ENCODE measurements at regions not wholly inside any gene's neighbourhood (a gene's known extent, or its start where the extent isn't known, plus 50 kb on each side); places are given as distances from the start of the nearest gene placed in this dataset.

GRCh38 chr15:91482799-91483198, 370.7 kb upstream of the SLCO3A1 start:
- no peak for DNase-seq
- no peak overlapping the region for H3K4me3 ChIP-seq (ENCODE audit: low read length)
- no peaks in the 10 kb centered on the region for H3K36me3 ChIP-seq (ENCODE audit: insufficient read depth, low read length)
- no peak overlapping the region for H3K9ac ChIP-seq (ENCODE audit: low read length)
- no peaks in the 10 kb centered on the region for H3K9me3 ChIP-seq (ENCODE audit: low read length)
- H3K27me3 ChIP-seq (ENCODE audit: low read length): no peaks in the 10 kb centered on the region
- H3K79me2 ChIP-seq (ENCODE audit: low read length): no peaks in the 10 kb centered on the region
- H3K4me2 ChIP-seq (ENCODE audit: low read depth, low read length, poor library complexity, severe bottlenecking): no peak overlapping the region
- H3K9me2 ChIP-seq (replicated peaks; ENCODE audit: insufficient read depth, low read length): no peaks in the 10 kb centered on the region
- peaks cover 14% of the 10 kb centered on the region for H3K4me1 ChIP-seq (ENCODE audit: low read length)
- H3K27ac ChIP-seq (ENCODE audit: low read length): no peak overlapping the region
- no peaks in the 10 kb centered on the region for H4K20me1 ChIP-seq (ENCODE audit: insufficient read depth, low read depth, low read length)
- no peak overlapping the region for H2AFZ ChIP-seq (ENCODE audit: low read length)

- Histone ChIP-seq H3K4me3 (ENCODE audit: low read length) (no peak overlapping the region), H3K9me3 (ENCODE audit: low read length) (no peaks in the 10 kb centered on the region), H3K36me3 (ENCODE audit: insufficient read depth, low read length) (no peaks in the 10 kb centered on the region), H3K79me2 (ENCODE audit: low read length) (no peaks in the 10 kb centered on the region), H3K9me2 (replicated peaks; ENCODE audit: insufficient read depth, low read length) (no peaks in the 10 kb centered on the region), H3K4me1 (ENCODE audit: low read length) (peaks cover 14% of the 10 kb centered on the region), H3K27me3 (ENCODE audit: low read length) (no peaks in the 10 kb centered on the region), H4K20me1 (ENCODE audit: insufficient read depth, low read depth, low read length) (no peaks in the 10 kb centered on the region), H3K27ac (ENCODE audit: low read length) (no peak overlapping the region), H2AFZ (ENCODE audit: low read length) (no peak overlapping the region), H3K9ac (ENCODE audit: low read length) (no peak overlapping the region), H3K4me2 (ENCODE audit: low read depth, low read length, poor library complexity, severe bottlenecking) (no peak overlapping the region)
- no peak for DNase-seq
These were observed 369.4 kb upstream of the SLCO3A1 start for GRCh38 chr15:91484141-91484540.

GRCh38 chr15:91488452-91488851, 365.1 kb upstream of the SLCO3A1 start:
- H3K36me3 ChIP-seq (ENCODE audit: insufficient read depth, low read length): no peaks in the 10 kb centered on the region
- H3K9ac ChIP-seq (ENCODE audit: low read length): no peak overlapping the region
- no peaks in the 10 kb centered on the region for H3K9me3 ChIP-seq (ENCODE audit: low read length)
- H3K79me2 ChIP-seq (ENCODE audit: low read length): no peaks in the 10 kb centered on the region
- no peak overlapping the region for H3K4me2 ChIP-seq (ENCODE audit: low read depth, low read length, poor library complexity, severe bottlenecking)
- H3K27me3 ChIP-seq (ENCODE audit: low read length): no peaks in the 10 kb centered on the region
- H3K4me3 ChIP-seq (ENCODE audit: low read length): no peak overlapping the region
- DNase-seq: no peak
- no peaks in the 10 kb centered on the region for H3K9me2 ChIP-seq (replicated peaks; ENCODE audit: insufficient read depth, low read length)
- no peak overlapping the region for H2AFZ ChIP-seq (ENCODE audit: low read length)
- peaks cover 14% of the 10 kb centered on the region for H3K4me1 ChIP-seq (ENCODE audit: low read length)
- no peaks in the 10 kb centered on the region for H4K20me1 ChIP-seq (ENCODE audit: insufficient read depth, low read depth, low read length)
- no peak overlapping the region for H3K27ac ChIP-seq (ENCODE audit: low read length)

GRCh38 chr15:91490211-91490610, 363.3 kb upstream of the SLCO3A1 start:
- no peak for DNase-seq
- no peak overlapping the region for H3K27ac ChIP-seq (ENCODE audit: low read length)

GRCh38 chr15:91491101-91491950, 362.2 kb upstream of the SLCO3A1 start:
- no peaks in the 10 kb centered on the region for H3K9me3 ChIP-seq (ENCODE audit: low read length)
- H3K9me2 ChIP-seq (replicated peaks; ENCODE audit: insufficient read depth, low read length): no peaks in the 10 kb centered on the region
- no peak for DNase-seq
- H3K4me1 ChIP-seq (ENCODE audit: low read length): no peaks in the 10 kb centered on the region
- no peak overlapping the region for H3K27ac ChIP-seq (ENCODE audit: low read length)
- H3K27me3 ChIP-seq (ENCODE audit: low read length): no peaks in the 10 kb centered on the region
- H2AFZ ChIP-seq (ENCODE audit: low read length): no peak overlapping the region
- H3K9ac ChIP-seq (ENCODE audit: low read length): no peak overlapping the region
- no peaks in the 10 kb centered on the region for H4K20me1 ChIP-seq (ENCODE audit: insufficient read depth, low read depth, low read length)
- no peak overlapping the region for H3K4me2 ChIP-seq (ENCODE audit: low read depth, low read length, poor library complexity, severe bottlenecking)
- H3K4me3 ChIP-seq (ENCODE audit: low read length): no peak overlapping the region
- H3K36me3 ChIP-seq (ENCODE audit: insufficient read depth, low read length): no peaks in the 10 kb centered on the region
- H3K79me2 ChIP-seq (ENCODE audit: low read length): no peaks in the 10 kb centered on the region

More at GRCh38 chr15:91490211-91490610, 363.3 kb upstream of the SLCO3A1 start:
- Histone ChIP-seq H3K79me2 (ENCODE audit: low read length) (no peaks in the 10 kb centered on the region), H3K4me1 (ENCODE audit: low read length) (peaks cover 4% of the 10 kb centered on the region), H3K9me2 (replicated peaks; ENCODE audit: insufficient read depth, low read length) (no peaks in the 10 kb centered on the region), H3K4me3 (ENCODE audit: low read length) (no peak overlapping the region), H4K20me1 (ENCODE audit: insufficient read depth, low read depth, low read length) (no peaks in the 10 kb centered on the region), H3K9me3 (ENCODE audit: low read length) (no peaks in the 10 kb centered on the region), H3K36me3 (ENCODE audit: insufficient read depth, low read length) (no peaks in the 10 kb centered on the region), H3K27me3 (ENCODE audit: low read length) (no peaks in the 10 kb centered on the region), H3K4me2 (ENCODE audit: low read depth, low read length, poor library complexity, severe bottlenecking) (no peak overlapping the region), H3K9ac (ENCODE audit: low read length) (no peak overlapping the region), H2AFZ (ENCODE audit: low read length) (no peak overlapping the region)

- Histone ChIP-seq H2AFZ (ENCODE audit: low read length) (no peak overlapping the region), H3K4me3 (ENCODE audit: low read length) (no peak overlapping the region), H3K9me2 (replicated peaks; ENCODE audit: insufficient read depth, low read length) (no peaks in the 10 kb centered on the region), H3K36me3 (ENCODE audit: insufficient read depth, low read length) (no peaks in the 10 kb centered on the region), H4K20me1 (ENCODE audit: insufficient read depth, low read depth, low read length) (no peaks in the 10 kb centered on the region), H3K27ac (ENCODE audit: low read length) (no peak overlapping the region), H3K4me2 (ENCODE audit: low read depth, low read length, poor library complexity, severe bottlenecking) (no peak overlapping the region), H3K9me3 (ENCODE audit: low read length) (no peaks in the 10 kb centered on the region), H3K9ac (ENCODE audit: low read length) (no peak overlapping the region), H3K27me3 (ENCODE audit: low read length) (no peaks in the 10 kb centered on the region), H3K79me2 (ENCODE audit: low read length) (no peaks in the 10 kb centered on the region), H3K4me1 (ENCODE audit: low read length) (no peaks in the 10 kb centered on the region)
- DNase-seq: peak; percentile 16
These were observed 356.5 kb upstream of the SLCO3A1 start for GRCh38 chr15:91496754-91497691.

GRCh38 chr15:91498046-91498748, 355.3 kb upstream of the SLCO3A1 start:
- no peak overlapping the region for H2AFZ ChIP-seq (ENCODE audit: low read length)
- no peaks in the 10 kb centered on the region for H3K27me3 ChIP-seq (ENCODE audit: low read length)
- H3K9me2 ChIP-seq (replicated peaks; ENCODE audit: insufficient read depth, low read length): no peaks in the 10 kb centered on the region

GRCh38 chr15:91498749-91499062, 354.8 kb upstream of the SLCO3A1 start:
- no peak for DNase-seq
- no peak overlapping the region for H3K27ac ChIP-seq (ENCODE audit: low read length)
- H3K9me2 ChIP-seq (replicated peaks; ENCODE audit: insufficient read depth, low read length): no peaks in the 10 kb centered on the region
- no peaks in the 10 kb centered on the region for H3K9me3 ChIP-seq (ENCODE audit: low read length)
- H3K9ac ChIP-seq (ENCODE audit: low read length): no peak overlapping the region
- H3K4me1 ChIP-seq (ENCODE audit: low read length): no peaks in the 10 kb centered on the region
- no peaks in the 10 kb centered on the region for H3K27me3 ChIP-seq (ENCODE audit: low read length)
- H3K4me2 ChIP-seq (ENCODE audit: low read depth, low read length, poor library complexity, severe bottlenecking): no peak overlapping the region
- no peak overlapping the region for H3K4me3 ChIP-seq (ENCODE audit: low read length)
- H3K36me3 ChIP-seq (ENCODE audit: insufficient read depth, low read length): no peaks in the 10 kb centered on the region
- no peaks in the 10 kb centered on the region for H4K20me1 ChIP-seq (ENCODE audit: insufficient read depth, low read depth, low read length)
- H3K79me2 ChIP-seq (ENCODE audit: low read length): no peaks in the 10 kb centered on the region
- no peak overlapping the region for H2AFZ ChIP-seq (ENCODE audit: low read length)

More at GRCh38 chr15:91498046-91498748, 355.3 kb upstream of the SLCO3A1 start:
- Histone ChIP-seq H3K4me2 (ENCODE audit: low read depth, low read length, poor library complexity, severe bottlenecking) (no peak overlapping the region), H3K79me2 (ENCODE audit: low read length) (no peaks in the 10 kb centered on the region), H3K4me3 (ENCODE audit: low read length) (no peak overlapping the region), H3K9me3 (ENCODE audit: low read length) (no peaks in the 10 kb centered on the region), H3K4me1 (ENCODE audit: low read length) (no peaks in the 10 kb centered on the region), H3K36me3 (ENCODE audit: insufficient read depth, low read length) (no peaks in the 10 kb centered on the region), H4K20me1 (ENCODE audit: insufficient read depth, low read depth, low read length) (no peaks in the 10 kb centered on the region), H3K27ac (ENCODE audit: low read length) (no peak overlapping the region), H3K9ac (ENCODE audit: low read length) (no peak overlapping the region)
- DNase-seq: no peak

Data from Karpas-422 (cell line).